B cell (primary cell): ENCODE measurements at regions not wholly inside any gene's neighbourhood (a gene's known extent, or its start where the extent isn't known, plus 50 kb on each side); places are given as distances from the start of the nearest gene placed in this dataset.

Source experiments
- ATAC-seq: fragments of 200-7000 bp; cut with Tn5 transposase; one replicate; pipeline ENCODE4 v1.10.0; 2021; ENCODE audit warnings: low read depth, mild to moderate bottlenecking, moderate number of reproducible peaks, moderate library complexity
- CTCF ChIA-PET: fragments of 350-600 bp; sonication (Branson Sonifier 250); formaldehyde crosslinking; loops from one replicate; lab custom pipeline; 2021; ENCODE audit warnings: antibody characterized with exemption, inconsistent platforms; lab: Charles Lee
- POLR2A ChIA-PET: fragments of 350-600 bp; sonication (Branson Sonifier 250); formaldehyde crosslinking; loops from one replicate; lab custom pipeline; 2021; ENCODE audit warnings: antibody characterized with exemption; lab: Charles Lee
- DNase-seq: peaks from one replicate; pipeline ENCODE4 v3.0.0; 2013
- H2AFZ ChIP-seq: 2 replicates; pipeline ENCODE4 v1.6.1; 2012; ENCODE audit warnings: mild to moderate bottlenecking, low read depth, low read length; ENCODE audit not compliant: insufficient read depth, poor library complexity, severe bottlenecking
- H3K27ac ChIP-seq, 2 donors: 1 replicate in 1 of 2; 2 replicates in 1 of 2; pipeline ENCODE4 v1.5.1; 2012 to 2013; ENCODE audit warnings: low read length in 2 of 2, mild to moderate bottlenecking in 2 of 2, moderate library complexity in 1 of 2
- H3K27me3 ChIP-seq, 4 experiments: fragments of 200-600 bp in 1 of 4; sonication (generic) in 1 of 4; replicated peaks in 1 of 4; 1 replicate in 2 of 4; 2 replicates in 2 of 4; pipeline versions ENCODE4 v1.6.1 to v1.7.0; 2013 to 2016; ENCODE audit warnings: low read length in 3 of 4, mild to moderate bottlenecking in 2 of 4, mixed read lengths in 1 of 4, moderate library complexity in 1 of 4; ENCODE audit not compliant: insufficient read depth in 4 of 4, control insufficient read depth in 3 of 4; ENCODE audit errors: control extremely low read depth in 1 of 4
- H3K36me3 ChIP-seq, 2 experiments: replicated peaks in 1 of 2; 1 replicate in 1 of 2; 2 replicates in 1 of 2; pipeline versions ENCODE4 v1.6.1 to v1.7.1; 2013; ENCODE audit warnings: low read length in 1 of 2; ENCODE audit not compliant: insufficient read depth in 2 of 2, control insufficient read depth in 1 of 2; ENCODE audit errors: control extremely low read depth in 1 of 2, extremely low read depth in 1 of 2
- H3K4me1 ChIP-seq, 2 donors: fragments of 200-600 bp in 1 of 2; sonication (generic) in 1 of 2; 1 replicate in 1 of 2; 2 replicates in 1 of 2; pipeline versions ENCODE4 v1.5.1 to v1.6.1; 2013 to 2017; ENCODE audit warnings: low read length in 2 of 2; ENCODE audit not compliant: control insufficient read depth in 2 of 2, insufficient read depth in 2 of 2
- H3K4me2 ChIP-seq: replicated peaks from 2 replicates; pipeline ENCODE3; 2012; ENCODE audit warnings: mild to moderate bottlenecking, low read depth, low read length; ENCODE audit not compliant: poor library complexity, severe bottlenecking
- H3K4me3 ChIP-seq, 5 experiments: fragments of 200-600 bp in 1 of 5; sonication (generic) in 1 of 5; 1 replicate in 3 of 5; 2 replicates in 2 of 5; pipeline versions ENCODE4 v1.5.1 to v1.7.0; 2011 to 2016; ENCODE audit warnings: low read length in 4 of 5, mild to moderate bottlenecking in 4 of 5, low read depth in 2 of 5, control low read depth in 1 of 5, moderate library complexity in 1 of 5; ENCODE audit not compliant: insufficient read depth in 1 of 5; ENCODE audit errors: control extremely low read depth in 1 of 5, extremely low read depth in 1 of 5
- H3K79me2 ChIP-seq: fragments of 200-600 bp; sonication (generic); one replicate; pipeline ENCODE4 v1.6.0; 2016; ENCODE audit warnings: low read length; ENCODE audit not compliant: control insufficient read depth, insufficient read depth
- H3K9ac ChIP-seq: fragments of 200-600 bp; sonication (generic); 2 replicates; pipeline ENCODE4 v1.6.1; 2017; ENCODE audit warnings: mild to moderate bottlenecking, low read length, moderate library complexity
- H3K9me3 ChIP-seq, 3 donors: one replicate each; pipeline versions ENCODE4 v1.6.1 to v1.7.1; 2013; ENCODE audit warnings: low read length in 2 of 3; ENCODE audit not compliant: control insufficient read depth in 2 of 3, insufficient read depth in 1 of 3; ENCODE audit errors: control extremely low read depth in 1 of 3
- H4K20me1 ChIP-seq: 2 replicates; pipeline ENCODE4 v1.6.0; 2012; ENCODE audit warnings: mild to moderate bottlenecking, low read length; ENCODE audit not compliant: insufficient read depth, control insufficient read depth, poor library complexity, severe bottlenecking
- H3K27ac Mint-ChIP-seq: one replicate; pipeline ENCODE4 v1.8.0; 2021; ENCODE audit warnings: mixed read lengths
- H3K27me3 Mint-ChIP-seq: one replicate; pipeline ENCODE4 v1.8.0; 2021; ENCODE audit warnings: mixed read lengths
- H3K4me1 Mint-ChIP-seq: one replicate; pipeline ENCODE4 v1.8.0; 2021; ENCODE audit warnings: mixed read lengths
- H3K4me3 Mint-ChIP-seq: one replicate; pipeline ENCODE4 v1.8.0; 2021; ENCODE audit warnings: mixed read lengths
- H3K9me3 Mint-ChIP-seq: one replicate; pipeline ENCODE4 v1.8.0; 2022; ENCODE audit warnings: mixed read lengths; ENCODE audit not compliant: insufficient read depth
- CTCF ChIP-seq: fragments of 200-600 bp; IDR thresholded peaks from one replicate; pipeline ENCODE4 v1.8.0; 2022; ENCODE audit warnings: antibody characterized with exemption, mild to moderate bottlenecking
- EZH2 ChIP-seq: IDR thresholded peaks from 2 replicates; pipeline ENCODE4 v1.6.1; 2012; ENCODE audit warnings: borderline replicate concordance, low read depth, mild to moderate bottlenecking, moderate library complexity, low read length; ENCODE audit not compliant: insufficient read depth, poor library complexity, severe bottlenecking
- WGBS: methylation state at CpG from one replicate; pipeline ENCODE4 v1.1.5; 2013; ENCODE audit warnings: missing lambda C conversion rate; ENCODE audit not compliant: insufficient coverage; 5-methylcytosine and 5-hydroxymethylcytosine counted together
- intact Hi-C: fragments of 100-400 bp; cut with micrococcal nuclease; formaldehyde crosslinking; loops from one replicate; pipeline ENCODE4 v1.10.0; 2022

- intact Hi-C loops, result no loop called here
Observed at GRCh38 chr17:34756637-34757021, 177.2 kb downstream of the TMEM132E start.

GRCh38 chr17:34755981-34756636 is 176.7 kb downstream of the TMEM132E start:
- Histone ChIP-seq H3K4me3 (no peak overlapping the region), H3K9me3 (no peaks in the 10 kb centered on the region), H3K9ac (no peak overlapping the region), H3K79me2 (no peaks in the 10 kb centered on the region), H3K4me1 (no peaks in the 10 kb centered on the region), H3K36me3 (no peaks in the 10 kb centered on the region), H4K20me1 (no peaks in the 10 kb centered on the region), H3K27me3 (peaks cover 0 to 5% (median 0%) of the 10 kb centered on the region in 4 experiments), H3K27ac (no peak overlapping the region), H2AFZ (no peak overlapping the region), H3K4me2 (no peak overlapping the region)
- H3K27me3 Mint-ChIP-seq, result peaks cover 40% of the 10 kb centered on the region
- ChIA-PET POLR2A (no interaction called here), CTCF (no interaction called here)
- no peak overlapping the region for H3K4me3 Mint-ChIP-seq
- no peak for TF ChIP-seq CTCF
- no peak for TF ChIP-seq EZH2
- 52% methylated on average over 10 of the region's 12 CpGs for WGBS
- no peak for DNase-seq
- no peak for ATAC-seq
- H3K9me3 Mint-ChIP-seq, result no peaks in the 10 kb centered on the region
- H3K27ac Mint-ChIP-seq, result no peak overlapping the region
- no peaks in the 10 kb centered on the region for H3K4me1 Mint-ChIP-seq
- intact Hi-C loops, result no loop called here

More at GRCh38 chr17:34756637-34757021, 177.2 kb downstream of the TMEM132E start:
- 79% methylated on average over 4 of the region's 6 CpGs for WGBS
- Histone ChIP-seq H2AFZ (no peak overlapping the region), H3K4me1 (no peaks in the 10 kb centered on the region), H3K27me3 (peaks cover 0 to 5% (median 0%) of the 10 kb centered on the region in 4 experiments), H3K9me3 (no peaks in the 10 kb centered on the region), H3K79me2 (no peaks in the 10 kb centered on the region), H3K9ac (no peak overlapping the region), H4K20me1 (no peaks in the 10 kb centered on the region), H3K36me3 (no peaks in the 10 kb centered on the region), H3K4me2 (no peak overlapping the region), H3K4me3 (no peak overlapping the region), H3K27ac (no peak overlapping the region)
- H3K27me3 Mint-ChIP-seq, result peaks cover 45% of the 10 kb centered on the region
- ATAC-seq (no peak), DNase-seq (no peak)
- CTCF ChIA-PET, result no interaction called here
- TF ChIP-seq CTCF (no peak), EZH2 (no peak)
- H3K9me3 Mint-ChIP-seq, result no peaks in the 10 kb centered on the region
- no peak overlapping the region for H3K4me3 Mint-ChIP-seq
- no peak overlapping the region for H3K27ac Mint-ChIP-seq
- no peaks in the 10 kb centered on the region for H3K4me1 Mint-ChIP-seq
- POLR2A ChIA-PET, result no interaction called here
